ENCODE measurements at regions not wholly inside any gene's neighbourhood (a gene's known extent, or its start where the extent isn't known, plus 50 kb on each side); places are given as distances from the start of the nearest gene placed in this dataset.

DNA sequence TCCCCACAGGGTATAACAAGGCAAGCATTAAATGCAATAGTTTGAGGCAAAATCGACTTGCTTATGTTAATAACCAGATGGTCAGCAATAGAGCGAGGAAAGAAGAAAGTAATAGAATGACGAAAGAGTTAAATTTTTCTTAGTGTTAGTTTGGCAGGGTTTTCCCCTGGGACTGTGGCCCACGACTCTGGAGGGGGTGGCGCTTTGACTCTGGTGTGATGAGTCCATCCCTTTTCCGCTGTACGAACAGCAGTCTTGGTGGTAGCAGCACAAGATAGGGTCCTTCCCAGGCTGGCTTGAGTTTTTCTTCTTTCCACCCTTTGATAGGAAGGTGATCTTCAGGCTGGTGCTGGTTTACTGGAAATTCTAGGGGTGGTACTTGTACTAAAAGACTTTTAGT is 69.2 kb upstream of the GMDS start:
- intact Hi-C loops (cut with micrococcal nuclease), result no loop called here
- Histone ChIP-seq H3K36me3 (ENCODE audit: control insufficient read depth in 1 of 2, insufficient read depth in 2 of 2, low read length in 2 of 2) (no peaks in the 10 kb centered on the region), H3K4me2 (ENCODE audit: low read length) (no peak overlapping the region), H4K20me1 (ENCODE audit: insufficient read depth) (no peaks in the 10 kb centered on the region), H3K9me2 (ENCODE audit: insufficient read depth) (no peaks in the 10 kb centered on the region), H3K27ac (ENCODE audit: low read depth, low read length) (no peak overlapping the region), H3K9me3 (ENCODE audit: control insufficient read depth in 1 of 2, insufficient read depth in 1 of 2, low read depth in 1 of 2, low read length in 2 of 2) (no peaks in the 10 kb centered on the region), H3K4me1 (ENCODE audit: control insufficient read depth in 1 of 2, insufficient read depth in 2 of 2, low read length in 2 of 2) (no peaks in the 10 kb centered on the region), H3K4me3 (replicated peaks in 1 of 2; ENCODE audit: low read depth in 1 of 2, low read length in 2 of 2) (no peak overlapping the region), H2AFZ (ENCODE audit: low read depth, low read length, poor library complexity, severe bottlenecking) (no peak overlapping the region), H3K27me3 (ENCODE audit: insufficient read depth, low read length) (no peaks in the 10 kb centered on the region), H3K9ac (ENCODE audit: low read length) (no peak overlapping the region), H3K79me2 (ENCODE audit: insufficient read depth, low read length) (no peaks in the 10 kb centered on the region)
- BruUV-seq (replicated peaks), result no TSS peak
- ChIA-PET RAD21 (ENCODE audit: low non-redundant PET in 1 of 2, low total read pairs in 2 of 2, uncharacterized antibody in 2 of 2, unreplicated experiment in 2 of 2) (no interaction called here), POLR2A (no interaction called here), CTCF (no interaction called here)
- ATAC-seq (no peak), DNase-seq (ENCODE audit: low read depth, low spot score) (no peak)
- no peak for TF ChIP-seq SIN3A (IDR thresholded peaks at IDR 0.05; ENCODE audit: low read depth)
- TF ChIP-seq RAD21 (IDR thresholded peaks at IDR 0.05; ENCODE audit: low read depth), result no peak
- no peak for TF ChIP-seq ELF1 (IDR thresholded peaks at IDR 0.05; ENCODE audit: borderline replicate concordance, low read depth)
- TF ChIP-seq SP1 (IDR thresholded peaks at IDR 0.05; ENCODE audit: low read depth), result no peak
- TF ChIP-seq ZNF274 (IDR thresholded peaks at IDR 0.05; ENCODE audit: low read depth, low read length), result no peak
- TF ChIP-seq, protein P1, sequence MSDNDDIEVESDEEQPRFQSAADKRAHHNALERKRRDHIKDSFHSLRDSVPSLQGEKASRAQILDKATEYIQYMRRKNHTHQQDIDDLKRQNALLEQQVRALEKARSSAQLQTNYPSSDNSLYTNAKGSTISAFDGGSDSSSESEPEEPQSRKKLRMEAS (IDR thresholded peaks at IDR 0.05), result no peak
- TF ChIP-seq, protein P2, sequence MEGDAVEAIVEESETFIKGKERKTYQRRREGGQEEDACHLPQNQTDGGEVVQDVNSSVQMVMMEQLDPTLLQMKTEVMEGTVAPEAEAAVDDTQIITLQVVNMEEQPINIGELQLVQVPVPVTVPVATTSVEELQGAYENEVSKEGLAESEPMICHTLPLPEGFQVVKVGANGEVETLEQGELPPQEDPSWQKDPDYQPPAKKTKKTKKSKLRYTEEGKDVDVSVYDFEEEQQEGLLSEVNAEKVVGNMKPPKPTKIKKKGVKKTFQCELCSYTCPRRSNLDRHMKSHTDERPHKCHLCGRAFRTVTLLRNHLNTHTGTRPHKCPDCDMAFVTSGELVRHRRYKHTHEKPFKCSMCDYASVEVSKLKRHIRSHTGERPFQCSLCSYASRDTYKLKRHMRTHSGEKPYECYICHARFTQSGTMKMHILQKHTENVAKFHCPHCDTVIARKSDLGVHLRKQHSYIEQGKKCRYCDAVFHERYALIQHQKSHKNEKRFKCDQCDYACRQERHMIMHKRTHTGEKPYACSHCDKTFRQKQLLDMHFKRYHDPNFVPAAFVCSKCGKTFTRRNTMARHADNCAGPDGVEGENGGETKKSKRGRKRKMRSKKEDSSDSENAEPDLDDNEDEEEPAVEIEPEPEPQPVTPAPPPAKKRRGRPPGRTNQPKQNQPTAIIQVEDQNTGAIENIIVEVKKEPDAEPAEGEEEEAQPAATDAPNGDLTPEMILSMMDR (IDR thresholded peaks at IDR 0.05 in 2 of 3, conservative IDR thresholded peaks at IDR 0.05 in 1 of 3; ENCODE audit: borderline replicate concordance in 1 of 3, insufficient read depth in 1 of 3, low read depth in 2 of 3, low read length in 2 of 3), result no peak
- no peak for TF ChIP-seq ZFX (IDR thresholded peaks at IDR 0.05)
- no peak for TF ChIP-seq TCF7L2 (IDR thresholded peaks at IDR 0.05; ENCODE audit: borderline replicate concordance, extremely low read depth, insufficient read depth, insufficient read length)

DNA sequence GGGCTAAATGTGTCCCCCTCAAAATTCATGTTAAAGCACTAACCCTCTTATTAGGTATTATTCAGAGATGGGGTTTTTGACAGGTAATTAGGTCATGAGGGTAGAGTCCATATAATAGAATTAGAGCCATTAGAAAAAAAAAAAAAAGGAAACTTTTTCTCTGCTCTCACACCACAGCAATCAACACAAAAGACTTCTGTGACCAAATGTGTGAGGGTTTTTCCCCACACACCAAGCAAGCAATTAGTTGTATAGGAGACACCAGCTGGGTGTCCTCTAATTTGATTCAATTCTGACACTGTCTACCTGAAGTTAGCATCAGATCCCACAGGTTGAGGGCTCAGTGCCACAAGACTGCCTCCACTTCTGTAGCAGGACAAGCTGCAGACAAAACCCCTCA is 64.6 kb upstream of the GMDS start:
- Histone ChIP-seq H2AFZ (ENCODE audit: low read depth, low read length, poor library complexity, severe bottlenecking) (no peak overlapping the region), H3K27ac (ENCODE audit: low read depth, low read length) (no peak overlapping the region), H3K36me3 (ENCODE audit: control insufficient read depth in 1 of 2, insufficient read depth in 2 of 2, low read length in 2 of 2) (no peaks in the 10 kb centered on the region), H3K27me3 (ENCODE audit: insufficient read depth, low read length) (no peaks in the 10 kb centered on the region), H3K4me3 (replicated peaks in 1 of 2; ENCODE audit: low read depth in 1 of 2, low read length in 2 of 2) (no peak overlapping the region), H3K79me2 (ENCODE audit: insufficient read depth, low read length) (no peaks in the 10 kb centered on the region), H4K20me1 (ENCODE audit: insufficient read depth) (no peaks in the 10 kb centered on the region), H3K9ac (ENCODE audit: low read length) (no peak overlapping the region), H3K4me1 (ENCODE audit: control insufficient read depth in 1 of 2, insufficient read depth in 2 of 2, low read length in 2 of 2) (no peaks in the 10 kb centered on the region), H3K9me2 (ENCODE audit: insufficient read depth) (no peaks in the 10 kb centered on the region), H3K9me3 (ENCODE audit: control insufficient read depth in 1 of 2, insufficient read depth in 1 of 2, low read depth in 1 of 2, low read length in 2 of 2) (no peaks in the 10 kb centered on the region), H3K4me2 (ENCODE audit: low read length) (no peak overlapping the region)
- ChIA-PET RAD21 (ENCODE audit: low non-redundant PET in 1 of 2, low total read pairs in 2 of 2, uncharacterized antibody in 2 of 2, unreplicated experiment in 2 of 2) (no interaction called here), CTCF (no interaction called here), POLR2A (no interaction called here)
- BruUV-seq (replicated peaks), result no TSS peak
- DNase-seq (ENCODE audit: low read depth, low spot score) (no peak), ATAC-seq (no peak)
- intact Hi-C loops (cut with micrococcal nuclease), result no loop called here
- TF ChIP-seq, protein P2 (IDR thresholded peaks at IDR 0.05 in 2 of 3, conservative IDR thresholded peaks at IDR 0.05 in 1 of 3; ENCODE audit: borderline replicate concordance in 1 of 3, insufficient read depth in 1 of 3, low read depth in 2 of 3, low read length in 2 of 3), result no peak
- TF ChIP-seq YY1 (IDR thresholded peaks at IDR 0.05; ENCODE audit: extremely low read depth, insufficient replicate concordance, low read depth, low read length), result no peak
- no peak for TF ChIP-seq SP1 (IDR thresholded peaks at IDR 0.05; ENCODE audit: low read depth)
- no peak for TF ChIP-seq EZH2phosphoT487 (IDR thresholded peaks at IDR 0.05; ENCODE audit: borderline replicate concordance)

Data from HCT116 (cell line).